22Rv1 (cell line): ENCODE measurements at regions not wholly inside any gene's neighbourhood (a gene's known extent, or its start where the extent isn't known, plus 50 kb on each side); places are given as distances from the start of the nearest gene placed in this dataset.

Source experiments
- CTCF ChIP-seq: fragments of 450-650 bp; IDR thresholded peaks from 2 replicates; pipeline ENCODE4 v1.5.1; 2017; ENCODE audit warnings: mild to moderate bottlenecking
- ZFX ChIP-seq: fragments of 450-650 bp; IDR thresholded peaks from 2 replicates; pipeline ENCODE4 v1.6.1; 2017; ENCODE audit warnings: antibody characterized with exemption, borderline replicate concordance

GRCh38 chr6:27631609-27631916 is 158.7 kb upstream of the ZNF184 start:
- TF ChIP-seq CTCF, result no peak
- no peak for TF ChIP-seq ZFX
